ENCODE measurements at regions not wholly inside any gene's neighbourhood (a gene's known extent, or its start where the extent isn't known, plus 50 kb on each side); places are given as distances from the start of the nearest gene placed in this dataset.

GRCh38 chr19:28481674-28482073, 731.3 kb downstream of the UQCRFS1 start:
- DNase-seq (ENCODE audit: low read depth): no peak

GRCh38 chr19:28475525-28475924, 737.4 kb downstream of the UQCRFS1 start:
- no peak for DNase-seq (ENCODE audit: low read depth)

DNA sequence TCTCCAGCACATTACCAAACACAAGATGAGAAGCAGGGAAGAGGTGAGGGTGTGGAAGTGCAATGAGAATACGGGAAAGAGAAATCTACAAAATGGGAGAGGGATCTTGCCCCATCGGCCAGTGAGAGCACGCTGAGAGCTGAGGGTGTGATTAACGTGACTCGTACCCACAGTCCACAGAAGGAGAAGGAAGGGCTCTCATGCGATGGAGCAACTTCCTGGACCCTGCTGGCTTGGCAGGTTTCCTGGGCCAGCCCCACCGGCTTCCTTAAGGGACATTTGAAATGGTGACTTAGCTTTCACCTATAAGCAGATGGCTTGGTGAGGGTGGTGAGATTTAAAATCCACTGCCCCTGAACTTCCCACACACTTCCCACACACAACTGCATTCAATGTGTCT, 740.1 kb downstream of the UQCRFS1 start:
- no peak for DNase-seq (ENCODE audit: low read depth)

- DNase-seq (ENCODE audit: low read depth): no peak
Measured at GRCh38 chr19:28471731-28472510, 741.0 kb downstream of the UQCRFS1 start.

DNA sequence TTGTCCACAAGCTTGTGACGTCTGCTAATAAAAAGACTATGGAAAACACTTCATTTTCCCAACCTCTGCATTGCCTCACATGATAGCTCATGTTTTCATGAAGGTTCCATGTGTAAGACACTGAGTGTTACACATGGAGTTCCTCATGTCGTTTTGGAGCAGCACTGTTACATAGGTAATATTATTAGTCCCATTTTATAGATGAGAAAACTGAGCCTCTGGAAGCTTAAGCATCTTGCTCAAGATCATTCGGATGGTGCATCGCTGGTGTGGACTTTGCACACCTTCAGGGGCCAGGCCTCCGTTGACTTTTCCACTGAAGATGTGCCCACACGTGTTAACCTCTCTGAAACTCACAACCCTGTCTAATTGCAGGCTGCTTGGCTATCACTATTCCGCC, 743.4 kb downstream of the UQCRFS1 start:
- DNase-seq (ENCODE audit: low read depth): no peak

DNA sequence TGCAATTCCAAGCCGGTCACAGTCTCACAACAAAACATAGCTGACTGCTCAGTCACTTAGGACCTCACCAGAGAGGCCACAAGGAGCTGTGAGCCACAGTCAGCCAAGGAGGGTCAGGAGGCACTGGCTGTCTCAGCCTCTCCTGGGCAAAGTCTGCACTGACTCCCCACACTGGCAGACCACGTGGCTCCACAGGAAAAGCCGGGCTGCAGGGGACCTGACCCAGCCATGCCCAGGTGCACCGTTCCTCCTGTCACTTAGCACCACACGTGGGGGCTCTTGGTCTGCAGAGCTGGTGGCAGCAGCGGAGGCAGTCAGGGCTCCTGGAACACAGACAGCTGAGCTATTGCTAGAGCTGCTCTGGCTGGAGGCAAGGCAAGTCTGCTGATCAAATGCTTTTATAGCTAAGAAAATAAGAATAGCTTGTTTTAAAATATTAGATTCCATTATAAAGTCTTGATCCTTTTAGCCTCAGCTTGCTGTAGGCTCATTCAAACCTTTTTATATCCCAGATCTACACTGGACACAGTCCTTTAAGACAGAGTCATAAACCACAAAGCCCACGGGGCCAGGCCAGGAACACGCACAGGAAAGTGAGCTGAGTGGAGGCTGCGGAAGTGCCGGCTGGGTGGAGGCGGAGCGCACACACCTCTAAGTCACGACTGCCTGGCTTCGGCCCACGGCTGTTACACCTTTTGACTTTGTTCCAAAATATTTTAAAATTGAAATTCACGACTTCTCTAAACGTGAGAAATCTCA, 744.1 kb downstream of the UQCRFS1 start:
- peak; percentile 2 for DNase-seq (ENCODE audit: low read depth)

DNA sequence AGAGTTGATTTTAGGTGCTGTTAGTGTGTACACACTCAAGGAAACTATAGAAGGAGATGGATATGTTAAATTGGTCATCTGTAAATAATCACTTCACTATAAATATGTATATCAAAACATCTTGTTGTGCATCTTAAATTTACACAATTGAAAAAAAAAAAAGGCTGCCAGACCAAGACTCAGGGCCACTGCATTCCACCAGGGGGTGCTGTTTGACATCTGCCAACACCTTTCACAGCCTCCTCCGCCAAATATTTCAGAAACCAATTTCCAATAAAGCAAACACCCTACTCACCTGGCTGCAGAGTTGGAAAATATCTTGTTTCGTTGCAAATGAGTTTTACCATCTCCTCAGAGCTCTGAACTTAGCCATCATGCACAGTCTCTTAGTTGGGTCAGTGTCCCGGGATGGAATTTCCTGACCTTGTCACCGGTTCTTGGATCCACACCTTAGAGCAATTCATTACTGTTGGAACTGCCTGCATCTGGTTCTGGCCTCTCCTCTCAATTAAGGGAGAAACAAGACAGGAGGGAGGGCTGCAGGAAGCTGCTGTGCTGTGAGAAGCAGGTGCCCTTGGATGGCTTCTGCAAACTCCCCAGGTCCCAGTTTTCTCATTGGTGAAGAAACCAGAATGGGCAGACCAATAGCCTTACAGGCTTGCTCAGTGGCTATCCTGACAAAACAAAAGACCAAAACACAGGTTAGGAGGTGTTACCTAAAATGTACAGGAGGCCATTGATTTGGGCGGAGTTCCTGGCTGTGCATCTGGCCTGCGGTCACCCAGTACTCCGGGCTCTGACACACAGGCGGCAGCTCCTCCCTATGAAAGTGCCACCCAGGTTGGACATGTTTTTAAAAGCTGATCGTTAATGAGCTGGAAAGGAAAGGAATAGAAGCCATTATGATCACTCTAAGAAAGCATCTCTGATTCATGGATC, 746.6 kb downstream of the UQCRFS1 start:
- DNase-seq (ENCODE audit: low read depth): peak; percentile 59

DNA sequence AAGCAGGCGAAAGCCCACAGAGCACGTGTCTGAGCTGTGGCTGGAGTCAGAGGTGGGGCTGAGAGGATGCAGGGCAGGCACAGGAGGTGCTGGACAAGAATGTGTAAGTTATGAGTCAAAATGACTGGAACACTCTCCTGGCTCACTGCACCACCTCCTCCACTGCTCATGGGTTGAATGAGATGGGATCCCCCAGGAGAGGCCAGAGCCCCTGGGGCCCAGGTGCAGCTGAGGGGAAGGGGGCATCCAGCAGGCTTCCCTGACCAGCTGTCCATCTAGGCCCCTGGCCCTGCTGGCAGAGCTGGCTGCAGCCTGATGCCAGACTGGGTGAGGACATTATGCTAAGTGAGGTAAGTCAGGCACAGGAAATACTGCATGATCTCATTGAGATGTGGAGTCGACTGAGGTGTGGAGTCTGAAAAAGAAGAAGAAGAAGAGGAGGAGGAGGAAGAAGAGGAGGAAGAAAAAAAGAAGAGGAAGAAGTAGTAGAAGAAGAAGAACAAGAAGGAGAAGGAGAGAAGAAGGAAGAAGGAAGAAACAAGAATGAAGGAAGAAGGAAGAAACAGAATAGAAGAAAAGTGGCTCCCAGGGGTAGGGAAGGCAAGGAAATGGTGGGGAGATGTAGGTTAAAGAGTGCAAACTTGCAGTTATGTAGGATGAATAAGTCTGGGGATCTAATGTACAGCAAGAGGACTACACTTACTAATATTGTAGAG, 747.4 kb downstream of the UQCRFS1 start:
- DNase-seq (ENCODE audit: low read depth): no peak

- DNase-seq (ENCODE audit: low read depth): no peak
Measured at GRCh38 chr19:28463493-28464053, 749.4 kb downstream of the UQCRFS1 start.

DNA sequence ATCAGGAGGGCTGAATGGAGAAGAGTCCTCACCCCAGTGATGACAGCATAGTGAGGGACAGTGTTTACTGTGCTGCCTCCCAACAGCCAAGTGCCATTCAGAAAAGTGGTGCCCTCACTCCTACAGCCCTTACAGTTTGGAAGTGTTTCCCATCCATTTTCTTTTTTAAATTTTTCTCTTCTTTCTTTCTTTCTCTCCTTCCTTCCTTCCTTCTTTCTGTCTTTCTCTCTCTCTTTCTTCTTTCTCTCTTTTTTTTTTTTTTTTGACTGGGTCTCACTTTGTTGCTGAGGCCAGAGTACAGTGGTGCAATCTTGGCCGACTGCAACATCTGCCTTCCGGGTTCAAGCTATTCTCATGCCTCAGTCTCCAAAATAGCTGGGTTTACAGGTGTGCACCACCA, 755.3 kb downstream of the UQCRFS1 start:
- no peak for DNase-seq (ENCODE audit: low read depth)

DNA sequence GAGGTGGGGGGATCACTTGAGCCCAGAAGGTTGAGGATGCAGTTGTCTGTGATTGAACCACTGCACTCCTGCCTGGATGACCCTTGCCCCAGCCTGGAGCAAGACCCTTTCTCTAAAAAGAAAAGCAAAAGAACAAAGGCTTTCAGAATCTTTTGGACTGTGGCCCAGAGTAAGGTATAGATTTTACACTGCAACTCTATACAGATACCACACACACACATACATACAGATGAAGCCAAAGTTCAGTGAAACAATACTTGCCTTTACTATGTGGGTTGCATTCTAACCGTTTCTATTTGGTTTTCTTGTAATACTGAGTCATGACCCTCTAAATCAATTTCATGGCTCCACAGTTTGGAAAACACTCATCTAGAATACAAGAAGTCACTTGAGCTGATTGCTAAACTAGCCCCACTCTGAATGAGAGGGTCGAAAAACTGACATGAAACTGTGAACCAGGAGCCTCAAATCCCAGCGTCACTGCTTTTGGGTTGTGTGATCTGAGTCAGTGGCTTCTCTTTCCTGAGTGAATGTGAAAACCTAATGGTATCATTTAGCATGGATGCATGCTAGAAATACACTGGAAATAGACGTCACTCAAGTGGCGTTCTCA, 756.1 kb downstream of the UQCRFS1 start:
- no peak for DNase-seq (ENCODE audit: low read depth)

GRCh38 chr19:28456252-28456651, 756.7 kb downstream of the UQCRFS1 start:
- no peak for DNase-seq (ENCODE audit: low read depth)

DNA sequence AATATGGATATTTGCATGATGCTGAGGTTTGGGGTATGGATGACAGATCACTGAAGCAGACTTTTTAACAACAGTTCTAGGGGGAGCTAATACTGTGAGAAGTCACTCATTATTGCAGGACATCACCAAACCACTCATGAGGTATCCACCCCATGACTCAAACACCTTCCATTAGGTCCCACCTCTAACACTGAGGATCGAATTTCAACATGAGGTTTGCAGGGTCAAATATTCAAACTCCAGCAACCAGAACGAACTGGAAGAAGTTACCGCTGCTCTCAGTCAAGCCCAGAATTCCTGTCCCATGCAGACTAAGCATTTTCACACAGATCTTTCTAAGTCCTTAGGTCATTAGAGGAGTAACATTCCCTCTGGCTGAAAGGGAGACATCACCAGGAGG, 758.9 kb downstream of the UQCRFS1 start:
- DNase-seq (ENCODE audit: low read depth): no peak

- no peak for DNase-seq (ENCODE audit: low read depth)
Measured at GRCh38 chr19:28453420-28453819, 759.5 kb downstream of the UQCRFS1 start.

GRCh38 chr19:28449803-28450202, 763.1 kb downstream of the UQCRFS1 start:
- no peak for DNase-seq (ENCODE audit: low read depth)

- no peak for DNase-seq (ENCODE audit: low read depth)
Measured at GRCh38 chr19:28446511-28446910, 766.4 kb downstream of the UQCRFS1 start.

GRCh38 chr19:28445826-28446225, 767.1 kb downstream of the UQCRFS1 start:
- no peak for DNase-seq (ENCODE audit: low read depth)

DNA sequence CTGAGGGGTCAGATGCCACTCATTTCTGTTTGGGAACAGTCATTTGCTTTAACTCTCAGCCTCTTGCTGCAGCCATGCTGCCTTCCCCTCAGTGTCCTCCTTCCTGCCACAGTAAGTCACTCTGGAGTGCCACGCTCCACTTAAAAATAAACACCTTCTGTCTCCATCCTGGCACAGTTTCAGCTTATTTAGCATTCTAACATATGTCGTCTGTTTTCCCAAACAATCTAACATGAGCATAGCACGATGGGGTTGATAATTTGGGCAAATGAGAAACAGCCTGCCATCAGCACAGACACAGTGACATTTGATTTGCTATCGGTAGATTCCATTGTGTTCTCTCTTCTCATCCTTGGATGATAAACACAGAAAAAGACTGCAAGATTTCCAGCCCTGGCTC, 768.6 kb downstream of the UQCRFS1 start:
- no peak for DNase-seq (ENCODE audit: low read depth)

- no peak for DNase-seq (ENCODE audit: low read depth)
Measured at GRCh38 chr19:28443361-28443760, 769.6 kb downstream of the UQCRFS1 start.

DNA sequence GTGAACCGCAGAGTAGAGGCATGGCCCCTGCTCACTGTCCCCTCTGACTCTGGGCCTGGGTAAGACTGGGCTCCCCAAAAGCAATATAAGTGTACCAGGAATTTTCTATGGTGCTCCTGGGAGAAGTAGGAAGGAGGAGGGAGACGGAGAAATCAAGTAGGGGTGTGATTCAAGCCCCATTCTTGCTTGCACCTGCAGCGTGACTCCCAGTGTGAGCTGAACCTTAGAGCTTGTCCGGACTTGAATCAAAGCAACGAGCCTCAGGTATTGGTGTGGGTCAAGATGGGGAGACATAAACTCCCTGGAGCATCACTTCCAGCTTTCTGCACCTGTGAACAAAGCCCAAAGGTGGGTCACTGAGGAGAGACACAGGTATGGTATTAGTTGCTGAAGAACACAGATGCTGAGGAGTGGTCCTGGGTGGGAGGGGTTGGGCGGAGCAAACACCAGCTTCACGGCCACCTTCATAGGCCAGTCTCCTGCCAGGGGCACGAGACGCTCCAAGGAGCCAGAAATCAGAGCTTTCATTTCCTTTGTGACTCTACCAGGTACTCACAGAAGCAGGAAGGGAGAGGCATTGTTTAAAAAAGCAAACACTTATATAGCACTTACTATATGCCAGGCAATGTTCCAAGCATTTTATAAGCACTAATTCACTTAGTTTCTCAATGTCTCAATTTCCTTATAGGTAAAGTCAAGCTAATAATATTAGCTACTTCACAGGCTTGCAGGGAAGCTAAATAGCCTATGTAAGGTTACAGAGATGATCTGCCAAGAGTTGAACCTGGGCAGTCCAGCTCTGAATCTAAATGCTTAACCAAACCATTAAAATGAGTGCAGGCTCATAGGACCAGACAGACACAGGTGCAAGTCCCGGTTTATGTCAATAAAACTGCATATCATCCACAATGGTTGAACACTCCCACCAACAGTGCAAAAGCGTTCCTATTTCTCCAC, 775.3 kb downstream of the UQCRFS1 start:
- DNase-seq (ENCODE audit: low read depth): no peak
